B cell (primary cell): ENCODE measurements at regions not wholly inside any gene's neighbourhood (a gene's known extent, or its start where the extent isn't known, plus 50 kb on each side); places are given as distances from the start of the nearest gene placed in this dataset.

Experiments used
- EZH2 ChIP-seq: IDR thresholded peaks from 2 replicates; pipeline ENCODE4 v1.6.1; 2012; ENCODE audit warnings: borderline replicate concordance, low read depth, mild to moderate bottlenecking, moderate library complexity, low read length; ENCODE audit not compliant: insufficient read depth, poor library complexity, severe bottlenecking
- TF ChIP-seq, protein P1 (sequence below): fragments of 200-600 bp; IDR thresholded peaks from one replicate; pipeline ENCODE4 v1.8.0; 2022; ENCODE audit warnings: antibody characterized with exemption, mild to moderate bottlenecking

- TF ChIP-seq EZH2 = no peak
- TF ChIP-seq, protein P1, sequence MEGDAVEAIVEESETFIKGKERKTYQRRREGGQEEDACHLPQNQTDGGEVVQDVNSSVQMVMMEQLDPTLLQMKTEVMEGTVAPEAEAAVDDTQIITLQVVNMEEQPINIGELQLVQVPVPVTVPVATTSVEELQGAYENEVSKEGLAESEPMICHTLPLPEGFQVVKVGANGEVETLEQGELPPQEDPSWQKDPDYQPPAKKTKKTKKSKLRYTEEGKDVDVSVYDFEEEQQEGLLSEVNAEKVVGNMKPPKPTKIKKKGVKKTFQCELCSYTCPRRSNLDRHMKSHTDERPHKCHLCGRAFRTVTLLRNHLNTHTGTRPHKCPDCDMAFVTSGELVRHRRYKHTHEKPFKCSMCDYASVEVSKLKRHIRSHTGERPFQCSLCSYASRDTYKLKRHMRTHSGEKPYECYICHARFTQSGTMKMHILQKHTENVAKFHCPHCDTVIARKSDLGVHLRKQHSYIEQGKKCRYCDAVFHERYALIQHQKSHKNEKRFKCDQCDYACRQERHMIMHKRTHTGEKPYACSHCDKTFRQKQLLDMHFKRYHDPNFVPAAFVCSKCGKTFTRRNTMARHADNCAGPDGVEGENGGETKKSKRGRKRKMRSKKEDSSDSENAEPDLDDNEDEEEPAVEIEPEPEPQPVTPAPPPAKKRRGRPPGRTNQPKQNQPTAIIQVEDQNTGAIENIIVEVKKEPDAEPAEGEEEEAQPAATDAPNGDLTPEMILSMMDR = no peak
Observed at GRCh38 chr6:139925894-139926641, 551.6 kb upstream of the CITED2 start.
